Iris pigment epithelial cell (primary cell): ENCODE measurements at regions not wholly inside any gene's neighbourhood (a gene's known extent, or its start where the extent isn't known, plus 50 kb on each side); places are given as distances from the start of the nearest gene placed in this dataset.

Experiments used
- DNase-seq: peaks from one replicate; pipeline ENCODE4 v3.0.0-alpha.2; 2011; ENCODE audit warnings: low read depth

- DNase-seq: no peak
Observed at GRCh38 chr7:49376817-49377375, 396.5 kb upstream of the VWC2 start.

GRCh38 chr7:49386792-49387191 lies 386.6 kb upstream of the VWC2 start:
- DNase-seq: no peak

- DNase-seq: no peak
Observed at GRCh38 chr7:49389871-49390479, 383.5 kb upstream of the VWC2 start.

- no peak for DNase-seq
Observed at GRCh38 chr7:49396229-49396628, 377.2 kb upstream of the VWC2 start.

GRCh38 chr7:49397750-49398149 lies 375.7 kb upstream of the VWC2 start:
- DNase-seq: no peak

GRCh38 chr7:49398236-49398635 lies 375.2 kb upstream of the VWC2 start:
- DNase-seq: no peak

GRCh38 chr7:49398746-49399145 lies 374.7 kb upstream of the VWC2 start:
- peak; percentile 15 for DNase-seq

GRCh38 chr7:49400891-49401550 lies 372.4 kb upstream of the VWC2 start:
- no peak for DNase-seq

- no peak for DNase-seq
Observed at GRCh38 chr7:49403844-49404243, 369.6 kb upstream of the VWC2 start.

- DNase-seq: no peak
Observed at GRCh38 chr7:49407205-49407604, 366.2 kb upstream of the VWC2 start.

GRCh38 chr7:49417034-49417433 lies 356.4 kb upstream of the VWC2 start:
- DNase-seq: no peak

GRCh38 chr7:49418963-49419362 lies 354.5 kb upstream of the VWC2 start:
- no peak for DNase-seq

- DNase-seq: no peak
Observed at GRCh38 chr7:49422564-49422963, 350.9 kb upstream of the VWC2 start.

GRCh38 chr7:49424109-49424508 lies 349.3 kb upstream of the VWC2 start:
- DNase-seq: no peak

- no peak for DNase-seq
Observed at GRCh38 chr7:49425277-49425818, 348.1 kb upstream of the VWC2 start.

- DNase-seq: no peak
Observed at GRCh38 chr7:49432254-49432653, 341.2 kb upstream of the VWC2 start.

GRCh38 chr7:49433794-49434193 lies 339.6 kb upstream of the VWC2 start:
- DNase-seq: no peak

- no peak for DNase-seq
Observed at GRCh38 chr7:49434846-49435245, 338.6 kb upstream of the VWC2 start.

- DNase-seq: no peak
Observed at GRCh38 chr7:49438281-49438680, 335.2 kb upstream of the VWC2 start.

- no peak for DNase-seq
Observed at GRCh38 chr7:49443515-49443914, 329.9 kb upstream of the VWC2 start.

GRCh38 chr7:49453486-49453885 lies 320.0 kb upstream of the VWC2 start:
- DNase-seq: no peak

- DNase-seq: no peak
Observed at GRCh38 chr7:49479441-49479840, 294.0 kb upstream of the VWC2 start.

GRCh38 chr7:49479936-49480544 lies 293.4 kb upstream of the VWC2 start:
- no peak for DNase-seq
